Endothelial cell of umbilical vein (primary cell): ENCODE measurements at regions not wholly inside any gene's neighbourhood (a gene's known extent, or its start where the extent isn't known, plus 50 kb on each side); places are given as distances from the start of the nearest gene placed in this dataset.

ENCODE experiments used
- BruUV-seq: library from RNA; stranded (reverse); fragments of 400-500 nt; replicated peaks from 2 replicates; lab custom pipeline; 2021; lab: Mats Ljungman, UMichigan
- CTCF ChIA-PET: fragments of 300-600, 350-600 bp; sonication (Branson Sonifier 250); formaldehyde crosslinking; loops from one replicate; lab custom pipeline; 2021; ENCODE audit warnings: antibody characterized with exemption, inconsistent platforms; lab: Charles Lee
- POLR2A ChIA-PET: fragments of 300-600, 350-600 bp; sonication (Branson Sonifier 250); formaldehyde crosslinking; loops from one replicate; lab custom pipeline; 2021; ENCODE audit warnings: antibody characterized with exemption, inconsistent platforms; lab: Charles Lee
- DNase-seq: peaks from one replicate; pipeline ENCODE4 v3.0.0-alpha.2; 2011; ENCODE audit warnings: low read depth, low spot score
- FAIRE-seq: peaks from 2 replicates; lab custom pipeline; 2011; peaks lifted over from hg19 to GRCh38; lab: Jason Lieb, UNC
- H2AFZ ChIP-seq: 2 replicates; pipeline ENCODE4 v1.6.0; 2012; ENCODE audit warnings: low read depth, low read length, control low read depth, inconsistent platforms
- H3K27ac ChIP-seq: 2 replicates; pipeline ENCODE4 v1.5.1; 2011; ENCODE audit warnings: low read depth, mild to moderate bottlenecking, control low read depth, low read length, moderate library complexity; ENCODE audit not compliant: insufficient read depth
- H3K27me3 ChIP-seq, 2 experiments: 2 replicates each; pipeline versions ENCODE4 v1.6.0 to v1.6.1; 2011; ENCODE audit warnings: low read length in 2 of 2, mixed read lengths in 1 of 2; ENCODE audit not compliant: control insufficient read depth in 2 of 2, insufficient read depth in 2 of 2
- H3K36me3 ChIP-seq, 2 experiments: 2 replicates in 1 of 2; 3 replicates in 1 of 2; pipeline ENCODE4 v1.5.1; 2011; ENCODE audit warnings: low read length in 2 of 2, mild to moderate bottlenecking in 1 of 2, moderate library complexity in 1 of 2; ENCODE audit not compliant: control insufficient read depth in 2 of 2, insufficient read depth in 2 of 2; ENCODE audit errors: extremely low read depth in 1 of 2
- H3K4me1 ChIP-seq: 3 replicates; pipeline ENCODE4 v1.5.1; 2011; ENCODE audit warnings: mild to moderate bottlenecking, low read length; ENCODE audit not compliant: control insufficient read depth, insufficient read depth; ENCODE audit errors: extremely low read depth
- H3K4me2 ChIP-seq: 2 replicates; pipeline ENCODE4 v1.6.1; 2011; ENCODE audit warnings: low read length, control low read depth, mixed read lengths; ENCODE audit not compliant: insufficient read depth
- H3K4me3 ChIP-seq, 3 experiments: fragments of 200-600 bp in 1 of 3; sonication (generic), shearing (Covaris generic) in 1 of 3; replicated peaks in 1 of 3; 2 replicates each; pipeline ENCODE4 v1.5.1; 2011 to 2016; ENCODE audit warnings: control low read depth in 3 of 3, low read length in 3 of 3, mild to moderate bottlenecking in 2 of 3, inconsistent platforms in 1 of 3, low read depth in 1 of 3, moderate library complexity in 1 of 3; ENCODE audit not compliant: insufficient read depth in 1 of 3
- H3K79me2 ChIP-seq: 2 replicates; pipeline ENCODE4 v1.6.0; 2012; ENCODE audit warnings: low read length, inconsistent platforms; ENCODE audit not compliant: control insufficient read depth, insufficient read depth
- H3K9ac ChIP-seq: replicated peaks from 2 replicates; pipeline ENCODE3; 2011; ENCODE audit warnings: low read length, control low read depth; ENCODE audit not compliant: insufficient read depth; ENCODE audit errors: extremely low read depth
- H3K9me1 ChIP-seq: replicated peaks from 3 replicates; pipeline ENCODE4 v1.6.0; 2011; ENCODE audit warnings: mild to moderate bottlenecking, low read length; ENCODE audit not compliant: control insufficient read depth, insufficient read depth; ENCODE audit errors: extremely low read depth
- H3K9me3 ChIP-seq: replicated peaks from 2 replicates; pipeline ENCODE4 v1.5.1; 2012; ENCODE audit warnings: low read length, inconsistent platforms; ENCODE audit not compliant: control insufficient read depth, insufficient read depth
- H4K20me1 ChIP-seq: replicated peaks from 2 replicates; pipeline ENCODE3; 2011; ENCODE audit warnings: mild to moderate bottlenecking, low read length; ENCODE audit not compliant: control insufficient read depth, insufficient read depth; ENCODE audit errors: extremely low read depth
- CTCF ChIP-seq, 2 donors: IDR thresholded peaks; 1 replicate in 1 of 2; 2 replicates in 1 of 2; pipeline ENCODE4 v1.5.1; 2011; ENCODE audit warnings: low read length in 2 of 2, mild to moderate bottlenecking in 2 of 2, moderate library complexity in 2 of 2, control low read depth in 1 of 2, inconsistent platforms in 1 of 2, low read depth in 1 of 2; ENCODE audit not compliant: insufficient read depth in 1 of 2; ENCODE audit errors: extremely low read depth in 1 of 2
- EZH2 ChIP-seq: IDR thresholded peaks from 2 replicates; pipeline ENCODE4 v1.6.1; 2012; ENCODE audit warnings: borderline replicate concordance, low read depth, mild to moderate bottlenecking, moderate library complexity, low read length, inconsistent platforms; ENCODE audit not compliant: severe bottlenecking
- FOS ChIP-seq: IDR thresholded peaks from 2 replicates; pipeline ENCODE4 v1.6.1; 2011; ENCODE audit warnings: mild to moderate bottlenecking, low read length, moderate library complexity, borderline replicate concordance; ENCODE audit not compliant: insufficient read depth
- GATA2 ChIP-seq: IDR thresholded peaks from 2 replicates; pipeline ENCODE4 v1.7.0; 2011; ENCODE audit warnings: low read depth, mild to moderate bottlenecking, moderate library complexity, mixed read lengths, low read length; ENCODE audit not compliant: insufficient read length, insufficient read depth
- JUN ChIP-seq: IDR thresholded peaks from 2 replicates; pipeline ENCODE4 v1.6.1; 2011; ENCODE audit warnings: borderline replicate concordance, low read depth; ENCODE audit not compliant: insufficient read length, insufficient read depth
- MAX ChIP-seq: IDR thresholded peaks from 2 replicates; pipeline ENCODE4 v1.6.1; 2011; ENCODE audit not compliant: insufficient read depth, insufficient read length
- MYC ChIP-seq: IDR thresholded peaks from one replicate; pipeline ENCODE4 v1.6.1; 2011; ENCODE audit warnings: mild to moderate bottlenecking, low read depth, low read length
- POLR2A ChIP-seq: IDR thresholded peaks from 2 replicates; pipeline ENCODE4 v1.6.1; 2012; ENCODE audit warnings: low read depth, mild to moderate bottlenecking, control low read depth, low read length
- POLR2AphosphoS5 ChIP-seq: IDR thresholded peaks from 2 replicates; pipeline ENCODE4 v1.6.1; 2012; ENCODE audit warnings: low read depth, mild to moderate bottlenecking, control low read depth, low read length, moderate library complexity; ENCODE audit not compliant: insufficient read depth
- dilution Hi-C: fragments of 300-500 bp; cut with MboI; formaldehyde crosslinking; loops from one replicate; pipeline ENCODE4 v1.15.0; 2019; ENCODE audit warnings: low sequenced_read_pairs; ENCODE audit not compliant: extremely low pct_ligation_motif_present
- intact Hi-C: fragments of 100-400 bp; cut with micrococcal nuclease; formaldehyde crosslinking; loops from one replicate; pipeline ENCODE4 v1.10.0; 2022

GRCh38 chr12:28793581-28794151, 355.4 kb upstream of the FAR2 start:
- Histone ChIP-seq H3K4me2 (no peak overlapping the region), H3K9me1 (no peaks in the 10 kb centered on the region), H3K9me3 (no peaks in the 10 kb centered on the region), H3K36me3 (no peaks in the 10 kb centered on the region), H2AFZ (no peak overlapping the region), H3K27me3 (no peaks in the 10 kb centered on the region), H4K20me1 (no peaks in the 10 kb centered on the region), H3K27ac (no peak overlapping the region), H3K4me3 (no peak overlapping the region), H3K4me1 (no peaks in the 10 kb centered on the region), H3K9ac (no peak overlapping the region), H3K79me2 (no peaks in the 10 kb centered on the region)
- no peak for TF ChIP-seq JUN
- no peak for TF ChIP-seq CTCF (IDR thresholded peaks at IDR 0.05; ENCODE audit: extremely low read depth in 1 of 2, insufficient read depth in 1 of 2, low read depth in 1 of 2, low read length in 2 of 2)
- no peak for TF ChIP-seq POLR2AphosphoS5
- no peak for TF ChIP-seq FOS
- TF ChIP-seq POLR2A, result no peak
- no peak for TF ChIP-seq MAX
- no peak for TF ChIP-seq MYC
- no peak for TF ChIP-seq GATA2
- TF ChIP-seq EZH2, result no peak
- ChIA-PET CTCF (interaction anchor here (1.7 kb wide), 1 partner anchor 12 kb away, joined by 4 read pairs; no protein-coding TSS in a partner anchor), POLR2A (no interaction called here)
- intact Hi-C loops (no loop called here), dilution Hi-C loops (no loop called here)
- FAIRE-seq (no peak), DNase-seq (no peak)
- no TSS peak for BruUV-seq
